CD14-positive monocyte (primary cell): ENCODE measurements at regions not wholly inside any gene's neighbourhood (a gene's known extent, or its start where the extent isn't known, plus 50 kb on each side); places are given as distances from the start of the nearest gene placed in this dataset.

Experiments used
- DNase-seq, 3 donors: peaks; one replicate each; pipeline ENCODE4 v3.0.0-alpha.2; 2011 to 2022
- H2AFZ ChIP-seq: 2 replicates; pipeline ENCODE4 v1.6.0; 2012; ENCODE audit warnings: mild to moderate bottlenecking, low read depth, low read length, inconsistent platforms; ENCODE audit not compliant: insufficient read depth, poor library complexity, severe bottlenecking
- H3K27ac ChIP-seq, 2 donors: 1 replicate in 1 of 2; 2 replicates in 1 of 2; pipeline ENCODE4 v1.5.1; 2012 to 2013; ENCODE audit warnings: low read length in 2 of 2, control low read depth in 1 of 2, inconsistent platforms in 1 of 2, low read depth in 1 of 2, mild to moderate bottlenecking in 1 of 2
- H3K27me3 ChIP-seq, 2 donors: one replicate each; pipeline versions ENCODE4 v1.6.0 to v1.6.1; 2011 to 2013; ENCODE audit warnings: low read length in 2 of 2; ENCODE audit not compliant: control insufficient read depth in 2 of 2, insufficient read depth in 2 of 2
- H3K36me3 ChIP-seq, 2 donors: replicated peaks in 1 of 2; 1 replicate in 1 of 2; 2 replicates in 1 of 2; pipeline versions ENCODE4 v1.5.1 to v1.6.1; 2012 to 2013; ENCODE audit warnings: low read length in 2 of 2, control low read depth in 1 of 2, inconsistent platforms in 1 of 2, mild to moderate bottlenecking in 1 of 2; ENCODE audit not compliant: insufficient read depth in 2 of 2, control insufficient read depth in 1 of 2
- H3K4me1 ChIP-seq, 2 donors: 1 replicate in 1 of 2; 2 replicates in 1 of 2; pipeline versions ENCODE4 v1.5.1 to v1.6.1; 2012 to 2013; ENCODE audit warnings: low read length in 2 of 2, control low read depth in 1 of 2, inconsistent platforms in 1 of 2, mild to moderate bottlenecking in 1 of 2, moderate library complexity in 1 of 2; ENCODE audit not compliant: insufficient read depth in 2 of 2, control insufficient read depth in 1 of 2
- H3K4me2 ChIP-seq: replicated peaks from 2 replicates; pipeline ENCODE3; 2012; ENCODE audit warnings: low read length, moderate library complexity, mild to moderate bottlenecking; ENCODE audit not compliant: poor library complexity, severe bottlenecking; ENCODE audit errors: extremely low read depth
- H3K4me3 ChIP-seq, 3 experiments: fragments of 200-600 bp in 1 of 3; sonication (generic) in 1 of 3; replicated peaks in 1 of 3; 1 replicate in 2 of 3; 2 replicates in 1 of 3; pipeline ENCODE4 v1.5.1; 2011 to 2013; ENCODE audit warnings: low read length in 3 of 3, mild to moderate bottlenecking in 3 of 3, control low read depth in 2 of 3, low read depth in 2 of 3, inconsistent platforms in 1 of 3, moderate library complexity in 1 of 3
- H3K79me2 ChIP-seq: 2 replicates; pipeline ENCODE4 v1.6.0; 2012; ENCODE audit warnings: mild to moderate bottlenecking, control low read depth, inconsistent platforms, low read length, moderate library complexity; ENCODE audit not compliant: insufficient read depth
- H3K9ac ChIP-seq: 2 replicates; pipeline ENCODE4 v1.6.0; 2017; ENCODE audit warnings: low read length, mild to moderate bottlenecking; ENCODE audit not compliant: insufficient read depth, poor library complexity, severe bottlenecking
- H3K9me3 ChIP-seq, 2 donors: replicated peaks in 1 of 2; 1 replicate in 1 of 2; 2 replicates in 1 of 2; pipeline versions ENCODE4 v1.5.1 to v1.6.1; 2012 to 2013; ENCODE audit warnings: low read length in 2 of 2, control low read depth in 1 of 2; ENCODE audit not compliant: control insufficient read depth in 1 of 2, insufficient read depth in 1 of 2
- H4K20me1 ChIP-seq: 2 replicates; pipeline ENCODE4 v1.6.0; 2012; ENCODE audit warnings: mild to moderate bottlenecking, low read length, control low read depth, moderate library complexity; ENCODE audit not compliant: insufficient read depth
- H3K27ac Mint-ChIP-seq, 7 donors: one replicate each; pipeline ENCODE4 v1.8.0; 2020; ENCODE audit warnings: mild to moderate bottlenecking in 7 of 7, mixed read lengths in 7 of 7, moderate library complexity in 6 of 7, inconsistent platforms in 2 of 7
- H3K27me3 Mint-ChIP-seq, 3 donors: one replicate each; pipeline ENCODE4 v1.8.0; 2021 to 2022; ENCODE audit warnings: low read depth in 3 of 3, mild to moderate bottlenecking in 3 of 3, mixed read lengths in 3 of 3, moderate library complexity in 3 of 3, inconsistent platforms in 1 of 3
- H3K36me3 Mint-ChIP-seq, 2 donors: one replicate each; pipeline ENCODE4 v1.8.0; 2020; ENCODE audit warnings: mixed read lengths in 2 of 2, inconsistent platforms in 1 of 2, mild to moderate bottlenecking in 1 of 2
- H3K4me1 Mint-ChIP-seq: one replicate; pipeline ENCODE4 v1.8.0; 2020; ENCODE audit warnings: mild to moderate bottlenecking, mixed read lengths
- H3K4me3 Mint-ChIP-seq, 2 donors: one replicate each; pipeline ENCODE4 v1.8.0; 2020; ENCODE audit warnings: mild to moderate bottlenecking in 2 of 2, mixed read lengths in 2 of 2, moderate library complexity in 1 of 2
- H3K9me3 Mint-ChIP-seq, 7 donors: one replicate each; pipeline ENCODE4 v1.8.0; 2020 to 2022; ENCODE audit warnings: mixed read lengths in 7 of 7, mild to moderate bottlenecking in 6 of 7, moderate library complexity in 6 of 7, inconsistent platforms in 2 of 7
- CTCF ChIP-seq: fragments of 200-600 bp; IDR thresholded peaks from one replicate; pipeline ENCODE4 v1.8.0; 2022; ENCODE audit warnings: antibody characterized with exemption, mild to moderate bottlenecking
- WGBS: methylation state at CpG from one replicate; pipeline ENCODE4 v1.1.5; 2013; ENCODE audit warnings: missing lambda C conversion rate; ENCODE audit not compliant: insufficient coverage; 5-methylcytosine and 5-hydroxymethylcytosine counted together
- intact Hi-C, 2 donors: fragments of 100-400 bp; cut with micrococcal nuclease; formaldehyde crosslinking; loops; one replicate each; pipeline versions ENCODE4 v1.15.0 to v1.15.1; 2023

- Histone ChIP-seq H3K4me2 (no peak overlapping the region), H3K27ac (no peak overlapping the region), H3K4me1 (no peaks in the 10 kb centered on the region), H3K9me3 (peaks cover 15 to 16% of the 10 kb centered on the region in 2 donors), H3K36me3 (no peaks in the 10 kb centered on the region), H2AFZ (no peak overlapping the region), H4K20me1 (no peaks in the 10 kb centered on the region), H3K79me2 (no peaks in the 10 kb centered on the region), H3K27me3 (no peaks in the 10 kb centered on the region), H3K4me3 (no peak overlapping the region), H3K9ac (no peak overlapping the region)
- no peaks in the 10 kb centered on the region for H3K36me3 Mint-ChIP-seq
- H3K27me3 Mint-ChIP-seq = no peaks in the 10 kb centered on the region
- DNase-seq = no peak
- H3K9me3 Mint-ChIP-seq = peaks cover 3 to 14% (median 9%) of the 10 kb centered on the region in 7 donors
- TF ChIP-seq CTCF = no peak
- intact Hi-C loops = no loop called here
- H3K4me1 Mint-ChIP-seq = no peaks in the 10 kb centered on the region
- no peak overlapping the region for H3K27ac Mint-ChIP-seq
- no peak overlapping the region for H3K4me3 Mint-ChIP-seq
Observed at GRCh38 chrX:82134378-82134777, 932.5 kb downstream of the SH3BGRL start.

GRCh38 chrX:82141942-82142341 lies 940.0 kb downstream of the SH3BGRL start:
- Histone ChIP-seq H3K27me3 (no peaks in the 10 kb centered on the region), H3K4me1 (no peaks in the 10 kb centered on the region), H3K27ac (no peak overlapping the region), H3K36me3 (no peaks in the 10 kb centered on the region), H2AFZ (no peak overlapping the region), H3K79me2 (no peaks in the 10 kb centered on the region), H3K9ac (no peak overlapping the region), H4K20me1 (no peaks in the 10 kb centered on the region), H3K4me3 (no peak overlapping the region), H3K4me2 (no peak overlapping the region), H3K9me3 (peaks cover 0 to 3% of the 10 kb centered on the region in 2 donors)
- DNase-seq = no peak
- WGBS = no CpG with 5 or more reads among the region's 1 CpG
- H3K4me1 Mint-ChIP-seq = no peaks in the 10 kb centered on the region
- no peak for TF ChIP-seq CTCF
- intact Hi-C loops = no loop called here
- H3K27ac Mint-ChIP-seq = no peak overlapping the region
- H3K27me3 Mint-ChIP-seq = peaks cover 0 to 4% (median 0%) of the 10 kb centered on the region in 3 donors
- no peaks in the 10 kb centered on the region for H3K36me3 Mint-ChIP-seq
- no peak overlapping the region for H3K4me3 Mint-ChIP-seq
- H3K9me3 Mint-ChIP-seq = peaks cover 3 to 9% (median 6%) of the 10 kb centered on the region in 7 donors
